Hindlimb muscle (tissue), 1 donor: ENCODE measurements at regions not wholly inside any gene's neighbourhood (a gene's known extent, or its start where the extent isn't known, plus 50 kb on each side); places are given as distances from the start of the nearest gene placed in this dataset.

Source experiments
- DNase-seq: peaks from one replicate; pipeline ENCODE4 v3.0.0-alpha.2; 2013

DNA sequence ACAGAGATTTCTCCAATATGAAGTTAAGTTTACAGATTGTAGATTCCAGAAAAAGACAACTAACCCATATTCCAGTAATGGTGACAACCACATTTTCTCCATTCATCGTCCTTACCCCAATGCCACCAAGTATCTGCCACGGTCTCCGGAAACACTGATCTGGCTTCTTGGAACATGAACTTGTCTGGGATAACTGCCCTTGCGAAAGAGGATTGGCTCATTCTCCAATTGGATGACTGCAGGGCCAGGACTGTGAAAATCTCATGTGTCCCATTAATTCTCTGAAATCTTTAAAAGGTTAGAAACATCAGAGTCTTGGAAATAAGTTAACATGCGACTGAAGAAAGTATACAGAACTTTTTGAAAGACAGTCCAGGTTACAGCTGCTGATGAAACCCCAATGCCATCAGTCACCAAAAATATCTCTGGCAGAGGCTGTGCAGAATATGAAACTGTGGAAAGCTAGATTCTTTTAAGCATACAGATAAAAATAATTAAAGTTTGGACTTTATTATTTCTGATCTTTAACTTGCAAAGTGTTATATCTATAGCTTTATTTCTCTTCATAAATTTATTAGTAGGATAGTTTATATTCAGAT, 496.9 kb downstream of the PPARGC1A start:
- no peak for DNase-seq

DNA sequence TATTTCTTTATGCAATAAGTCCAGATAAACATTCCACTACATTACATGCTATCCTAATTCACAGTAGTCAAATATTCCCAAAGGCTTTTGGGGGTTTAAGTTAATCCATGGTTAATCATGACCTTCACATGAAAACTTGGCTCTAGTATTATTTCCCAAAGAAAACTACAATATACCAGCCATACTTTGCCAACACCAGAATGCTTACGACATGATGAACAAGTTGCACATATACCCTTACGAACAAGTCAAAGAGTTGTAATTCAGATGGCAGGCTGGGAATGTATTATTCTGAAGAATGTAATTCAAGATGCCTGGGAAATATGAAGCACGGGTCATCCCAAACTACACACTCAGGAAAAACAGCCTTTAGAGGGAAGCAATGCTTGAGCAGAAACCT, 499.6 kb downstream of the PPARGC1A start:
- DNase-seq, result peak; percentile 11

DNA sequence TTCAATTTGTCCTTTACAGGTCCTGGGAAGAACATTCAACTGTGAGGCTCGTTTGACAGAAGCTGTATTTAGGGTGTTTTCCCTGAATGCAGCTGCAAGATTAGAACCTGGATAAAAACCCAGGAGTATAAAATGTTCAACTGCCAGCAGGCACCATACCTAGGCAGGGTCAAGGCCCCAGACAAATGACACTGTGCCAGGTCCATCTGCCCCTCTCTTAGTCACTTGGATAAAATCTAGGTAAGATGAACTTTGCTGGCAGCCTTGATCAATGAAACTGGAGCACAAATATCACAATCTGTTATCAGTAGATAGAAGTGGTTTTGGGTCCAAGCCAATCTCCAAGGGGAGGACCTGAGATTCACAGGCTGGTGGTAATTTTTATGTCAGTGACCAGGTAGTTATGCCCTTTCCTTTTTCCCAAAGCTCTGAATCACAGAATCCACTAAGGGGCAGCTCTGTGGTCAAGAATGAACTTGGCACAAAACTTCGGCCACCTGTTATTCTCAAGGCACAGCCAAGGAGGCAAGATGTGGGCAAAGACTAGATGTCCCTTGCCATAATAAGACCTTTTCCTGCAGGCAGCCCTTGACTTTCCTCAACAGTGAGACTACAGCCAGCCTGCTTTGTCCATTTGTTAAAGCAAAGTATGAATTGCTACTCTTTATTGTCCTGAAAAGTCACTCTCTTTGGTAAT, 501.0 kb downstream of the PPARGC1A start:
- DNase-seq, result no peak

DNA sequence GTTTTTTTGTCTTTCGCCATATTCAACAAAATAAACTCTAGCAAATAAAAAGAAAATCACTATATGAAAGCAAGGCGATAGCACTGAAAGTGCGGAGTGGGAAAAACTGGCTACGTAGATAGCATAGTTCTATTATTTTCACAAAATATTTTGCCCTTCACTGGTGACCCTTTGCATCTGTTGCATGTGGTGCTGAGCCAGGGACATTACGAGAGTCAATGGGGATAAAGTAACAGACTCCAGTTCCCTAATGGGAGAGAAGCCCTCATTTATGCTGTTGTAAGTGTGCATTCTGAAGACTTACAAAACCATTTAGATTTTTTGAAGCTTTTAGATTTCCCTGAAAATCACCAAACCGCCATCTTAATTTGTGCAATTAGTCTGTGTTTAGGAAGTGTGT, 501.6 kb downstream of the PPARGC1A start:
- DNase-seq, result peak; percentile 32

DNA sequence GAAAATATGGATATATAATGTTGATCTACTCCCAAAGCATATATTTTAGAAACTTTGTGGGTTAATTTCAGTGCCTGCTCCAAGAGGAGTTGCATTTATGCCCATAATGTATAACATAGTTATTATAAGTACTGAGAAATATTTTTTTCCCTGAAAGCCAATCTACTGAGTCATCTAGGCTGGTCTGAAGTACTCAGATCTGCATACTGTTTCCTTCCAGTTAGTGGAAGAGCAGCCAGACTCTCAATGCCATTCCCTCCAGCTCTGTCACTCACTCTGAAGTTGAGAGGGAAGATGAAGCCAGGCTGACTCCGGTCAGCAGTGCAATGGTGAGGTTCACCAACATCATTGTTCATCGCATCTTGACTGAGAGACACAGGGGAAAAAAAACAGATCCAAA, 505.1 kb downstream of the PPARGC1A start:
- DNase-seq, result no peak

DNA sequence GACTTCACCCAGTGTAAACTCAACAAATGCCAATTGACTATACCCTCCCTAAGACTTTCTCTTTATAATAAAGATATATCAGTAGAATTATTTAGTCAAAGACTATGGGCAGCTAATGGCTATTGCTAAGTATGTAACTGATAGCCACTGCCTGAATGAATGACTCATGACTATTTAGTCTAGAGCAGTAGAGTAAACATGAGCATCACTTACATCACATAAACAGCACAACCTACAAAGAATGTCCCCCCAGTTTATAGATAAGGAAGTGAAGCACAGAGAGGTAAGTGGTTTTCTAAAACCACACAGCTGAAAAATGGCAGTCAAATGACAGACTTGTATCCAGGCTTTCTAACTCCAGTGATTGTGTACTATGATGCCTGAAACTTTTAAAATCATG, 507.0 kb downstream of the PPARGC1A start:
- no peak for DNase-seq

DNA sequence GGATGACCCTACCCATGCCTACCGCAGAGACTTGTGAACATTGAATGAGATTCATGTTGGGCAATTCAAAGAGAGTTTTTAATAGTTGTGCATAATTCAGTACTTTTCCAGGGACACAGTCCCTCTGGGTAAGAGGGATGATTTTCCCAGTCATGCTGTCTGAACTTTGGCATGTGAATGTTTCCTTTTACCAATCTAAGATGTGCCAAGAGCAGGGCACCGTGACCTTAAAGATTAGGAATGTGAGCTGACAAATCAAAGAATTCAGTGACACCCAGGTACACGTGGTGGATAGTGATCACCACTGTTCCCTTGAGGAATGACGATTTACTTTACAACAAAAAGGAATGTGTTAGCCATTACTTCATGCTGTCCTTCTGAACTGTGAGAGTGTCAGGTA, 515.6 kb downstream of the PPARGC1A start:
- no peak for DNase-seq

DNA sequence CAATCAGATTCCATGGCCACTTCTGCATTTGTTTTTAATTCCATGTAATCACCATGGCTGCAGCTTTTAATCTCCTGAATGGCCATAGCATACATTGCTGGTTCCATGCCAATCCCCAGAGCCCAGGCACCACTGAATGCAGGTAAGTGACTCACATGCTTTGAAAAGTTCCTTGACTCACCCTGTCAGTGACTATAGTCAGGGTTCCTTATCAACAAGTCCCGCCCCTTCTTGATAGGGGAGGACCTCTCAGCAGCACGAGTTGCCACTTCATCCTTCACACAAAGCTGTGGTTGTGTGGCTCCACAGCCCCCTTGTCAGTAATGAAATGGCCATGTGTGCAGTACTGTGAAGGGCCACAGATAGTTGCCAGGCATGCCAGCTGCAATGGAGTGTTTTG, 516.6 kb downstream of the PPARGC1A start:
- no peak for DNase-seq

DNA sequence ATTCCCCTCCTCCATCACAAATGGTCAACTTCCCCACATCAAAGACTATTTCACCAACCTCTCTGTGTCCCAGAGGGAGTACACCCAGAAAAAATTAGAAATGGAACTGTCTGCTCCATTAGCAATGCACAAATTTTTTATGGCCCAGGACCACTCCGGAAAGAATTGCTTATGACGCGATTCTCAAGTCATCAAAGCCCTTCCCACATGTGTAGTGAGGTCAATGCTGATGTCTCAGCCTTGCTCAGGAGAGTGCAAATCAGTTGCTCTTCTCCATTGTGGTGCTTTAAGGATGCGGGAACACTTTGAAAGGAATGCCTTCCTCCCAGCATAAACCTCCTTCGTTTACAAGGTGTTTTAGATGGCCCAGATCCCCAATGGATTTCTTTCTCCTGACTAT, 518.3 kb downstream of the PPARGC1A start:
- no peak for DNase-seq

DNA sequence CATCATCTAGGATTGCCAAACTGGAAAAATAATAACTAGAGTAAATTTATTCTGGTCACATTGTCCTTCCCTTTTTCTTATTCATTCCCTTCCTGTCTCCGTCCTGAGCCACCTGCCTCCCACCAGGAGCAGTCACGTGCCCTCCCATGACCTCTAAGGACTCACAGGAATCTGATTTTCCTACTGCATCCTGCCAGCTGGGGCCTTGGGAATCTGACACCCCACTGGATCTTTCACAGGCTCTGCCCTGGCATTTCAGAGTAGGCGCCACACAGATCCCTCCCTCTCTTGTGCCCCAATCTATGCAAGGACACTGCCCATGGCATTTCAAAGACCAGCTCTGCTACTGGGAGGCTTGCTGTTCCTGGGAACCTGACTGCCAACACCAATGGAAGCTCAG, 520.5 kb downstream of the PPARGC1A start:
- DNase-seq, result no peak

DNA sequence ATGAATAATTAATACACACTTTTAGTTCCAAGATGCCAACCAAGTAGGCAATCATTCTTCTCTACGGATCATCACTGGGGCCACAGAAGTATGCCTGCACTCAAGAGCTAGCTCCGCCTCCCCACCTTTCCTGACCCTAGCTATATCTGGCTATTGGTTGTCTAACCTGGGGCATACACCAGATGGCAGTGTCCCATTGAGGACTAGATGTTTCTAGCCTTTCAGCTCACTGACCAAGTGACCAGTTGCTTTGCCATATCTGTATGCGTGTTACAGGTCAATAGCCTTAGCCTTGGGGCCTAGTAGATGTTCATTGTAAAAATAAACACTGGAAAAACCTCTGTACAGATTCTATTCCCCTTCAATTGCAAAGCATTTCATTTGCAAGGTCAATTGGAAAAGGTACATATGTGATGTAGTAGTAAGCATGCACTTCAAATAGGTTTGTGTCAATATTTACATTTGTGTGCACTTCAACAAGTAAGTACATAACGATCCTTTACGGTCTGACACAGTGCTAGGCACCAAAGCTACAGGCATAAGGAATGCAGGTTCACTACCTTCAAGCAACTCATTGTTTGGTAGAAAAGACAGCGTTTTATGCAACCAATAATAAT, 521.7 kb downstream of the PPARGC1A start:
- DNase-seq, result no peak

DNA sequence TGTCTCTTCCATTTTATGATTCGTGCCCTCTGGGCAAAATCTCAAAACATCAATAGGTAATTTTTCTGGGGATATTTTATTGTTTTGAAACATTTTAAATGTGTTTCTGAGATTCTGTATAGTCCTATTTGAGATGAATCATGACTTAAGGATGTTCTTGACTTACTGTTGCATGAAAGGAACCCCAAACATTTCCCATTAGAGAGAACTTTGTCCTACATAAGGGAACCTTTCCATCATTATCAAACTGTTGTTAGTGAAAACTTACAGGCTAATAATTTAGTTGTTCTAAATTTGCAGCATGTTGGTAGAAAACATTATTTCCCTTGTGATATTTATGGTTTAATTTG, 523.3 kb downstream of the PPARGC1A start:
- DNase-seq, result no peak

DNA sequence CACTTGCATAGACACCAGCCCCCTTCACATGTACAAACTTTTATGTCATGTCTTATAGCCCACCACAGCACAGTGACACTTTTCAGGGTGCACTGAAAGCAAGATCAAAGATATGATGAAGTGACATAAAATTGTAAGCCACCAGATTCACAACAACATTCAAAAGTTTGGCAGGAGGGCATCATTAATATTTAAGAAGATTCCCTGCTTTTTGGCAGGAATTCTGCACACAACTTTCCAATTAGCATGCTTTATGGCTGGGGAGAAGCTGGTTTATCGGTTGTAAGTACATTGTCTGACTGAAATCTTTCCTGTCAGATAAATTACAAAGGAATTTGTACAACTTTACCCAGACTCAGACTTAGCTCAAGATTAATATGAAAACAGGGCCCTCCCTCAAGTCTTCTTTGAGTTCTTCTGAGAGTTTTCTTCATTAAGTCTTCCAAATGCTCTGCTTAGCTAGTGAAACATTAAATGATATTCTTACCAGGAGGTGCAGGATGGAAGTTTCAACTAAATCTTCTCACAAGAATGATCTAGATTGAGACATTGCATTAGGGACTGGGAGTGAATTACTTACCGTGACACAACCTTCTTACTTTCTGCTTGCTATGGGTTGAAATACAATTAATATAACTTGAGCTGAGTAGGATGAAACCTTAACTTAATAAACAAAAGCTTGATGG, 523.8 kb downstream of the PPARGC1A start:
- DNase-seq, result no peak

DNA sequence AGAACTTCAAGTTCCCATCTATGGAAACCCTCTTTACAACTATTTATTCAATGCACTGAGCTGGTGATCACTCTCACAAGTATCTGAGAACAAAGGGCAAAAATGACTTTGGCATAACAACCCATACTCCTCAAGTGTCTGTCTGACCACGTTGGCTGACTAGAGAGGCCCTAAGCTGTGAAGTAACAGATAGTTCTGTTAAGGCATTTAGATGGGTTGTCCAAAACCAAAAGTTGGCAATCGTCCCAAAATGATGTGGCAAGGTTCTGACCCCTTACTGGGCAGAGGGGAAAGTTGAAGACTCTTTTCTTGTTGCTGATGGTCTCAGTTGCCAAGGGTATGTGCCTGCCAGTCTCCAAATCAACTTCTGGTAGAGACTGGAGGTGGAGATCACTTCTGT, 524.8 kb downstream of the PPARGC1A start:
- no peak for DNase-seq

DNA sequence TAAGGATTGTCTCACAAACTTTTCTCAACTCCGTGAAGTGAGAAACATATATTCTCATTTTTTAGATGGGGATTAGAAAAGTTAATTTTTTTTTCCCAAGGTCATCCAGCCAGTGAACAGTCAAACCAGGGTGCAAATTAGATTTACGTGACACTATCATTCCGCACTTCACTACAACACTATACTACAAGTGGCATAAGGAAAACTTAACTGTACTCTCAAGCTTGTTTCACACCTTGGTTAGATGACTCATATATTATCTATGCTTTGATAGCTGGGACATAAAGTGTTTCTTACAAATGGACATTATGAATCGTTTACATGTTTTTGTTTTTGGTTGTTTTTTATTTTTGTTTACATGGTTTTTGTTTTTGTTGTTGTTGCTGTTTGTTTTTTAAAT, 525.7 kb downstream of the PPARGC1A start:
- no peak for DNase-seq

DNA sequence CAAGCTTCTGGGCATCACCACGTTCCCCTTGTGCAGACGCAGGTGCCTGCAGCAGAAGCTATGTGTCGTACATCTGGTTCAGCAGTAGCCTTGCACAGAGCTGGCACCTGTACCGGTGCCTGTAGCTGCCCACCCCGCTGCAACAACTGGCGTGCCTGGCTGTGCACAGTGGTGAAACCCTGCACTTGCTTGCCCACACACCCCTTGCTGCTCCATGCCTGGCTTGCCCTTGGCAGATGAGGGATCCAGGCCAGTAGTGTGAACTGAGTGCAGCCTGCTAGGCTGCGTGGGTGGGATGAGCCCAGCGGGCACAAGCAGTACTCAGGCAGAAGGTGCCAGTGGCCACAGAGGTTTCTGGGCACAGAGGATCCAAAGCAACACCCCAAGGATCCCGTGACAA, 528.4 kb downstream of the PPARGC1A start:
- DNase-seq, result no peak

DNA sequence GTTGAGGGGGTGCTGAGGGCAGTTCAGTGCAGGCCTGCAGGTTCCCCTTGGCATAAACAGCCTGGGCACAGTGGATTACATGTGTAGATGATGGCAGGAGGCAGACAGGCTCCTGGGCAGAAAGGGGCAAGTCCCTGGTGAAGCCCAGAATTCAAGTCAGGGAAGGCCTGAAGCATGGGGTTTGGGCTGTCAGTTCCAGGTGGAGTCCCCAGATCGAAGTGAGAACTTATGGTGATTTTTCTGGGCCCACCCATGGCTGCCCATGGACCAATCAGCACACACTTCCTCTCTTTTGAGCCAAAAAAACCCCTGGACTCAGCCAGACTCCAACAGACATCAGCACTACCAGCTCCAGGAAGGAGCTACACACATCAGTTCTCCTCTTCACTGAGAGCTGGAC, 529.1 kb downstream of the PPARGC1A start:
- no peak for DNase-seq

DNA sequence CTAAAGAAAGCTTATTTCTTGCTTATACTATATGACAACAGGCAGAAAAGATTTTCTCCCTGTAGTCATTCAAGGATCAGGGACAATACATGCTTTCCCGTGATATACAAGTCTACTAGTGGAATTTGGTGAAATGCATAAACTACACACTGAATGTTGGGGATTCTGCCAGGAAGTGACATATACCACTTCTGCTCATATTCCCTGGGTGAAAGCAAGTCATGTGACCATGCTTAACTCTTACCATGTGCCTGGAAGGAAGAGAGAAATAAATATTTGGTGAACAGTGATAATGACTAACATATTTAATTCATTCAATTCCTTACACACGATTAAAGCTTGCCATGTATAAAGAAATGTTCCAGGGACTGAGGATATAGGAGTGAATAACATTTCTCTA, 534.6 kb downstream of the PPARGC1A start:
- peak; percentile 38 for DNase-seq

DNA sequence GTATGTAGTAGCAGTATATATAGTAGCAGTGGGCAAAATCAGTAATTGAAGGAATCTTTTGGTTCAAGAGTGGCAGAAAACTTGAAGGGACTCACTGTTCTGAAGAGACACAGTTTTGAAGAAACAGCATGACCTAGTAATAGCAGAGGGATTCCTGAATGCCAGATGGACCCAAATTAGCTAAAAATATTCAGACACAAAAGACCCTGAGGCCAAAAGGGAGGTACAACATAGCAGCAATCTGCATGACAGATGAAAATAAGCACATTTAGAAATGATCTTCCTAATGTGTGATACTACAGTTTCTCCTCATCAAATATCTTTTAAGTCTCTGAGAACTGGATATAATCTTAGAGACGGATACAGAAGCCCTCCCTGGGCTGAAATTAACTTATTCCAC, 536.6 kb downstream of the PPARGC1A start:
- DNase-seq, result no peak

DNA sequence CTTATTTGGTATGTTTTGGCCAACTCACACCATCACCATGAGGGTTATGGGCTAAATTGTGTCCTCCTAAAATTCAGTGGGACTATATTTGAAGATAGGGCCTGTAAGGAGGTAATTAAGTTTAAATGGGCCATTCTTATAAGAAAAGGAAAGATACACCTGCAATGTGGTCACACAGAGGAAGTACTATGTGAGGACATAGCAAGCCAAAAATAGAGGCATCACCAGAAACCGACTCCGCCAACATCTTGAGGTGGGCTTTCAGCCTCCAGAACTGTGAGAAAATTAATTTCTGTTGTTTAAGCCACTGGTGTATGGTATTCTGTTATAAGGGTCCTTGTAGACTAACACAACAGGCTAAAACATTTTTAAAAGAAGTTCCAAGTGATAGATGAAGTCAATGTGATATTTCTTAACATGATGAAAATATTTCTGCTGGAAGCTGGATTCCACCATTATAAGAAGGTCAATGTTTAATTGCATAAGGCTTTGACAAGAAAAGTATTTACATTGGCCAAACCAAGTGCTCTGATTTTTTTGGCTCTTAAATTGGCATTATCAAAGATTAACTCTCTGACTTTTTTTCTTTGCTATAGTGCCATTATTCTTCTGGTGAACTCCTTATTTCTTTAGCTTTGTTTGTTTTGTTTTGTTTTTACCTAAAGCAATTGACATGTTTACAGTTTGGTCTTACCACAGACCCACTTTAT, 540.9 kb downstream of the PPARGC1A start:
- DNase-seq, result no peak

DNA sequence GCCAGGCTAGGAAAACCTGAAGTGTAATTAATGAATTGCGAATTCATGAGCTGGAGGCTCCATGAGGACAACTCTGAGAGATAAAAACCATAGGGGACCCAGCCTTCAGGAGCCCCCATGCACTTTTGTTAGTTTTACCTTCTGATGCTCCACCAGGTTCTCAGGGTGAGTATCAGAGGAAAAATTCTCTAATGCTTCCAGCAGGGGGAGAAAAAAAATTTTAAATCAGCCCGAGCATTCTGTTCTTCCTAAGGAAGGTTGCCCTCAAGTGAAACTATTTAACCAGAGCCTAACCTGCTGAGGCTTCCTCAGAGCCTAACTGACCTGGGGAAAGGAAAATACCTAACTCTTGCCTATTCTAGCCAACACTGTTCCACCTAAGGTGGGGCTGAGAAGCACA, 552.6 kb downstream of the PPARGC1A start:
- no peak for DNase-seq

DNA sequence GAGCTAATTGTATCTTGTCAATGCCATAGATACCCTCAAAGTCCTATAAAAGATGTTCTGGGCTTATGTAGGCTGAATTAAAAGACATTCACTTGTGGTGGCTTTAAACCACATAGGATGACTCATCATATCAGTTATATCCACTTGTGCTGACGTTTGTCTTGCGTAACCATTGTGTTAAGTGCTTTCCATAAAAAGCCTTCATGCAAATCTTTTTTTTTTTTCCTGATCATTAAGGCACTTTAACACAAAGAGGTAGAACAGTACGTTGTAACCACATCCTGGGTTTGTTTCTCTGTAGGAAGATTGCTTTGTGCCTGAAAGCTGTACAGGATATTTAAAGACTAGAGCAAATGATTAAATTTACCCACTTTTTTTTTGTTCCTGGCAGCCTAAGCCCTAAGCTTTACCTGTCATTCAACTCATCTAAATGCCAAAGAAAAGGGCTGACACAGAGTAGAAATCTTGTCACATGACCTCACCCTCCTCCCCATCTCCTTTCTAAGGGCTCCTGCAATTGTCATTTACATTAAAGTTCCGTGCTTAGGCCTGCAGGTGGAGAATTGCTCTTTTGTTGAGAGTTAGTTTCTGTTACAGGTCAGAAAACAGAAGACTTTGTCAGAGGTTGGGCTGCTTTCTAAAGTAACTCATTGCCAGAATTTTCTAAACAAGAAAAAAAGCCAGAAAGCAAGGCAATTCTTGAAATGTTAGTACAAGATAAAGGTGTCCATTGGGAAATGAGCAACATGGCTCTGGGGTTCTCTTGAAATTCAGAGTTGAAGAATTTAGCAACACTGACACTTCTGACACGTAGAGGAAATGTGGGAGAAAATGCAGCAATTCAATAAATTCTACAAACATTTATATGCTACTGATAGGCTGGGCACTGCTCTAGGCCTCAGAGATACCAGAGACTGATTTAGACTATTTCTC, 555.6 kb downstream of the PPARGC1A start:
- DNase-seq, result no peak
